Esophagus muscularis mucosa (tissue), 4 donors: ENCODE measurements at regions not wholly inside any gene's neighbourhood (a gene's known extent, or its start where the extent isn't known, plus 50 kb on each side); places are given as distances from the start of the nearest gene placed in this dataset.

Source experiments
- DNase-seq: peaks from one replicate; pipeline ENCODE4 v3.0.0-alpha.2; 2017; ENCODE audit errors: extremely low spot score
- H3K27ac ChIP-seq, 4 donors: fragments of 200-600 bp; sonication (generic); replicated peaks in 1 of 4; 1 replicate in 3 of 4; 2 replicates in 1 of 4; pipeline ENCODE4 v1.5.1; 2016 to 2019; ENCODE audit warnings: mild to moderate bottlenecking in 1 of 4
- H3K27me3 ChIP-seq, 4 donors: fragments of 200-600 bp; sonication (generic); one replicate each; pipeline versions ENCODE4 v1.5.1 to v1.6.0; 2016 to 2019
- H3K36me3 ChIP-seq, 4 donors: fragments of 200-600 bp; sonication (generic); one replicate each; pipeline ENCODE4 v1.5.1; 2016 to 2019
- H3K4me1 ChIP-seq, 4 donors: fragments of 200-600 bp; sonication (generic); one replicate each; pipeline ENCODE4 v1.5.1; 2016 to 2019
- H3K4me3 ChIP-seq, 4 donors: fragments of 200-600 bp; sonication (generic); 1 replicate in 2 of 4; 2 replicates in 2 of 4; pipeline ENCODE4 v1.5.1; 2016 to 2019; ENCODE audit warnings: mild to moderate bottlenecking in 4 of 4, moderate library complexity in 1 of 4
- H3K9me3 ChIP-seq, 4 donors: fragments of 200-600 bp; sonication (generic); 1 replicate in 3 of 4; 2 replicates in 1 of 4; pipeline ENCODE4 v1.5.1; 2016 to 2019
- CTCF ChIP-seq, 3 experiments: fragments of 200-600 bp in 2 of 3; fragments of 450-650 bp in 1 of 3; sonication (generic) in 2 of 3; IDR thresholded peaks; one replicate each; pipeline ENCODE4 v1.5.1; 2017 to 2019; ENCODE audit warnings: antibody characterized with exemption in 3 of 3, mild to moderate bottlenecking in 2 of 3, moderate library complexity in 1 of 3
- EP300 ChIP-seq: sonication (generic); formaldehyde crosslinking; IDR thresholded peaks from one replicate; pipeline ENCODE4 v1.6.1; 2017; ENCODE audit warnings: antibody characterized with exemption
- POLR2A ChIP-seq: fragments of 450-650 bp; IDR thresholded peaks from one replicate; pipeline ENCODE4 v1.6.1; 2017; ENCODE audit warnings: antibody characterized with exemption, moderate library complexity, mild to moderate bottlenecking, low read depth
- POLR2AphosphoS5 ChIP-seq, 2 donors: sonication (generic); formaldehyde crosslinking; IDR thresholded peaks; one replicate each; pipeline ENCODE4 v1.6.1; 2017; ENCODE audit warnings: antibody characterized with exemption in 2 of 2
- WGBS: methylation state at CpG from one replicate; pipeline ENCODE4 v1.1.5; 2018; 5-methylcytosine and 5-hydroxymethylcytosine counted together
- intact Hi-C: fragments of 100-400 bp; cut with DNase I; formaldehyde crosslinking; loops from one replicate; pipeline ENCODE4 v1.15.1; 2023

GRCh38 chr18:1495387-1495786 is 590.7 kb downstream of the ADCYAP1 start:
- intact Hi-C loops, result no loop called here
- Histone ChIP-seq H3K36me3 (no peaks in the 10 kb centered on the region), H3K4me3 (no peak overlapping the region), H3K4me1 (no peaks in the 10 kb centered on the region), H3K27ac (no peak overlapping the region), H3K9me3 (peaks cover 0 to 8% (median 2%) of the 10 kb centered on the region in 4 donors), H3K27me3 (no peaks in the 10 kb centered on the region)
- no peak for DNase-seq
- 91% methylated on average over 2 of the region's 2 CpGs for WGBS
- TF ChIP-seq POLR2AphosphoS5 (IDR thresholded peaks at IDR 0.05) (no peak), EP300 (no peak), CTCF (IDR thresholded peaks at IDR 0.05) (no peak), POLR2A (no peak)

GRCh38 chr18:1496096-1496495 is 591.4 kb downstream of the ADCYAP1 start:
- no peaks in the 10 kb centered on the region for H3K4me1 ChIP-seq
- WGBS, result 77% methylated on average over 4 of the region's 4 CpGs
- no peak overlapping the region for H3K27ac ChIP-seq
- H3K27me3 ChIP-seq, result no peaks in the 10 kb centered on the region
- H3K9me3 ChIP-seq, result peaks cover 0 to 8% (median 2%) of the 10 kb centered on the region in 4 donors
- TF ChIP-seq EP300, result no peak
- no peak for TF ChIP-seq POLR2AphosphoS5 (IDR thresholded peaks at IDR 0.05)
- no peak for TF ChIP-seq POLR2A
- no peaks in the 10 kb centered on the region for H3K36me3 ChIP-seq
- no peak for DNase-seq
- H3K4me3 ChIP-seq, result no peak overlapping the region
- intact Hi-C loops, result no loop called here

- H3K4me3 ChIP-seq, result no peak overlapping the region
- H3K27me3 ChIP-seq, result no peaks in the 10 kb centered on the region
- peaks cover 0 to 8% (median 2%) of the 10 kb centered on the region in 4 donors for H3K9me3 ChIP-seq
- TF ChIP-seq CTCF (IDR thresholded peaks at IDR 0.05) (no peak), EP300 (no peak), POLR2A (no peak)
- H3K36me3 ChIP-seq, result no peaks in the 10 kb centered on the region
- H3K4me1 ChIP-seq, result no peaks in the 10 kb centered on the region
- intact Hi-C loops, result no loop called here
- 52% methylated on average over 1 of the region's 1 CpG for WGBS
- no peak overlapping the region for H3K27ac ChIP-seq
- DNase-seq, result no peak
Observed at GRCh38 chr18:1498216-1498615, 593.5 kb downstream of the ADCYAP1 start.

- peaks cover 0 to 8% (median 2%) of the 10 kb centered on the region in 4 donors for H3K9me3 ChIP-seq
- H3K27me3 ChIP-seq, result no peaks in the 10 kb centered on the region
- TF ChIP-seq CTCF (IDR thresholded peaks at IDR 0.05) (no peak), POLR2AphosphoS5 (IDR thresholded peaks at IDR 0.05) (no peak), EP300 (no peak), POLR2A (no peak)
- H3K27ac ChIP-seq, result no peak overlapping the region
- H3K4me1 ChIP-seq, result no peaks in the 10 kb centered on the region
- H3K4me3 ChIP-seq, result no peak overlapping the region
- intact Hi-C loops, result no loop called here
- H3K36me3 ChIP-seq, result no peaks in the 10 kb centered on the region
- DNase-seq, result no peak
Observed at GRCh38 chr18:1499265-1499664, 594.6 kb downstream of the ADCYAP1 start.

- Histone ChIP-seq H3K4me3 (no peak overlapping the region), H3K4me1 (no peaks in the 10 kb centered on the region), H3K27ac (no peak overlapping the region), H3K36me3 (no peaks in the 10 kb centered on the region), H3K9me3 (no peaks in the 10 kb centered on the region), H3K27me3 (no peaks in the 10 kb centered on the region)
- 89% methylated on average over 4 of the region's 4 CpGs for WGBS
- no peak for DNase-seq
- TF ChIP-seq EP300, result no peak
- TF ChIP-seq CTCF (IDR thresholded peaks at IDR 0.05), result no peak
- no peak for TF ChIP-seq POLR2AphosphoS5 (IDR thresholded peaks at IDR 0.05)
- no peak for TF ChIP-seq POLR2A
- intact Hi-C loops, result no loop called here
Observed at GRCh38 chr18:1503847-1504246, 599.2 kb downstream of the ADCYAP1 start.
